Subcutaneous abdominal adipose tissue (tissue), 5 donors: ENCODE measurements at regions not wholly inside any gene's neighbourhood (a gene's known extent, or its start where the extent isn't known, plus 50 kb on each side); places are given as distances from the start of the nearest gene placed in this dataset.
"Not testable (repeated sequence)": the region's sequence is repeated elsewhere in the genome, so short reads cannot be mapped to it uniquely, and the experiment has no call there.

Source experiments
- H3K27ac ChIP-seq: one replicate; pipeline ENCODE4 v1.7.0; 2013; ENCODE audit warnings: low read depth, mild to moderate bottlenecking, inconsistent platforms, low read length, moderate library complexity
- H3K27me3 ChIP-seq, 5 donors: one replicate each; pipeline ENCODE4 v1.7.0; 2013; ENCODE audit warnings: low read length in 5 of 5, inconsistent platforms in 1 of 5; ENCODE audit not compliant: control insufficient read depth in 5 of 5, insufficient read depth in 4 of 5
- H3K36me3 ChIP-seq, 5 donors: one replicate each; pipeline ENCODE4 v1.7.0; 2013; ENCODE audit warnings: low read length in 5 of 5; ENCODE audit not compliant: control insufficient read depth in 5 of 5, insufficient read depth in 5 of 5
- H3K4me1 ChIP-seq, 5 donors: one replicate each; pipeline ENCODE4 v1.7.0; 2013; ENCODE audit warnings: low read length in 5 of 5, mild to moderate bottlenecking in 3 of 5, moderate library complexity in 1 of 5; ENCODE audit not compliant: control insufficient read depth in 5 of 5, insufficient read depth in 5 of 5
- H3K4me3 ChIP-seq, 5 donors: one replicate each; pipeline ENCODE4 v1.7.0; 2013; ENCODE audit warnings: low read length in 5 of 5, low read depth in 1 of 5
- H3K9ac ChIP-seq, 5 donors: one replicate each; pipeline ENCODE4 v1.7.0; 2013; ENCODE audit warnings: low read length in 5 of 5, mild to moderate bottlenecking in 4 of 5, moderate library complexity in 3 of 5
- H3K9me3 ChIP-seq, 5 donors: one replicate each; pipeline ENCODE4 v1.7.0; 2013; ENCODE audit warnings: low read length in 5 of 5; ENCODE audit not compliant: control insufficient read depth in 5 of 5
- donor health status: healthy.
- donor health status: healthy.
- donor health status: healthy.
- donor health status: healthy.
- donor health status: healthy.

DNA sequence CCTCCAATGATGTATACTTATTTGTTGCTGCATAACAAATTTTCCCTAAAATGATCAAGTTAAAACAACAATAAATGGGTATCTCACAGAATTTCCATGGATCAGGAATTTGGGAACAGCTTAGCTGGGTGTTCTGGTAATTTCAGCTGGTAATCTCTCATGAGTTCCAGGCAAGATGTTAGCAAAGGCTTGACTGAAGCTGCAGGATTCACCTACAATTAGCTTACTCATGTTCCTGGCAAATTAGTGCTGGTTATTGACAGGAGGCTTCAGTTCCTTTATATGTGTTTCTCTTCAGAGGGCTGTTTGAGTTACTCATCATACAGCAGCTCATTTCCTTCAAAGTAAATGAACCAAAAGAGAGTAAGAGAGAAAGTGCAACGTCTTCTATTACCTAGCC is 506.3 kb upstream of the IMPG1 start:
- H3K4me1 ChIP-seq, result no peaks in the 10 kb centered on the region
- H3K27ac ChIP-seq, result no peak overlapping the region

DNA sequence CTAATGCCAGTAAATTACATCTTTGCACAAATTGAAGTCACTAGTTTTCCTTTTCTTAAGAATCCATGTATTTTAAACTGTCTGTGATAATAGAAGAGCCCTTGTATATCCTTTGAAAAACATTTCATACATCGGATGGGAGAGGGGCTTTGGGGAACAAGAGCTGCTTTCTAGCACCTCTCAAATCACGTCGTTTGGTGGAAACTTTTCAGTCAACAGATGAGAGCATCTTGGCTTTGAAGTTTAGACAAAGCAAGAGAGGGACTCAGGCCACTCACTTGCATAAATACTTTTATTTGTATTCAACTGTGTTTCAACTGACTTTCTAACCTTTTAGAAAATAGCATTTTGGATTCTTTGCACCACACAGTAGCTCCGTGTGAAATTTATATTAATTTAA is 502.3 kb upstream of the IMPG1 start:
- H3K9me3 ChIP-seq, result no peaks in the 10 kb centered on the region
- H3K9ac ChIP-seq, result no peak overlapping the region
- H3K27ac ChIP-seq, result no peak overlapping the region
- H3K36me3 ChIP-seq, result no peaks in the 10 kb centered on the region
- H3K4me3 ChIP-seq, result no peak overlapping the region
- no peaks in the 10 kb centered on the region for H3K27me3 ChIP-seq
- no peaks in the 10 kb centered on the region for H3K4me1 ChIP-seq

More for the DNA sequence above, 506.3 kb upstream of the IMPG1 start:
- no peak overlapping the region for H3K4me3 ChIP-seq
- no peak overlapping the region for H3K9ac ChIP-seq
- H3K36me3 ChIP-seq, result no peaks in the 10 kb centered on the region
- no peaks in the 10 kb centered on the region for H3K9me3 ChIP-seq
- H3K27me3 ChIP-seq, result no peaks in the 10 kb centered on the region

DNA sequence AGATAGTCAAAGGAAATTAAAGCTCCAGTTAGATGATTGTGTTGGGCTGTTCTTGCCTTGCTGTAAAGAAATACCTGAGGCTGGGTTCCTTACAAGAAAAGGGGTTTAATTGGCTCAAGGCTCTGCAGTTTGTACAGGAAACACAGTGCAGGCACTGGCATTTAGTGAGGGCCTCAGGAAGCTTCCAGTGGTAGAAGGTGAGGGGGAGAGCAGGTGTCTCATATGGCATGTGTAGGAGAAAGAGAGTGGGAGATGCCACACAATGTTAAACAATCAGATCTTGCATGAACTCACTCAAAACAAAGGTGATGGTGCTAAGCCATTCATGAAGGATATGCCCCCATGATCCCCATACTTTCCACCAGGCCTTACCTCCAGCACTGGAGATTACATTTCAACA is 493.5 kb upstream of the IMPG1 start:
- no peaks in the 10 kb centered on the region for H3K36me3 ChIP-seq
- H3K4me3 ChIP-seq, result no peak overlapping the region
- peaks cover 2 to 8% (median 3%) of the 10 kb centered on the region in 5 donors for H3K9me3 ChIP-seq
- H3K27me3 ChIP-seq, result no peaks in the 10 kb centered on the region
- no peak overlapping the region for H3K27ac ChIP-seq
- H3K4me1 ChIP-seq, result no peaks in the 10 kb centered on the region
- no peak overlapping the region for H3K9ac ChIP-seq

DNA sequence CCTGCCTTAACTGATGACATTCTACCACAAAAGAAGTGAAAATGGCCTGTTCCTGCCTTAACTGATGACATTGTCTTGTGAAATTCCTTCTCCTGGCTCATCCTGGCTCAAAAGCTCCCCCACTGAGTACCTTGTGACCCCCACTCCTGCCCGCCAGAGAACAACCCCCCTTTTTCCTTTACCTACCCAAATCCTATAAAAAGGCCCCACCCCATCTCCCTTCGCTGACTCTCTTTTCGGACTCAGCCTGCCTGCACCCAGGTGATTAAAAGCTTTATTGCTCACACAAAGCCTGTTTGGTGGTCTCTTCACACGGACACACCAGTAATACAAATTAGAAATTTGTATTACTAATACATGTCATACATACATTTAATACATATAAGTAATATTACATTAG is 489.9 kb upstream of the IMPG1 start:
- not testable (repeated sequence) for H3K4me1 ChIP-seq

DNA sequence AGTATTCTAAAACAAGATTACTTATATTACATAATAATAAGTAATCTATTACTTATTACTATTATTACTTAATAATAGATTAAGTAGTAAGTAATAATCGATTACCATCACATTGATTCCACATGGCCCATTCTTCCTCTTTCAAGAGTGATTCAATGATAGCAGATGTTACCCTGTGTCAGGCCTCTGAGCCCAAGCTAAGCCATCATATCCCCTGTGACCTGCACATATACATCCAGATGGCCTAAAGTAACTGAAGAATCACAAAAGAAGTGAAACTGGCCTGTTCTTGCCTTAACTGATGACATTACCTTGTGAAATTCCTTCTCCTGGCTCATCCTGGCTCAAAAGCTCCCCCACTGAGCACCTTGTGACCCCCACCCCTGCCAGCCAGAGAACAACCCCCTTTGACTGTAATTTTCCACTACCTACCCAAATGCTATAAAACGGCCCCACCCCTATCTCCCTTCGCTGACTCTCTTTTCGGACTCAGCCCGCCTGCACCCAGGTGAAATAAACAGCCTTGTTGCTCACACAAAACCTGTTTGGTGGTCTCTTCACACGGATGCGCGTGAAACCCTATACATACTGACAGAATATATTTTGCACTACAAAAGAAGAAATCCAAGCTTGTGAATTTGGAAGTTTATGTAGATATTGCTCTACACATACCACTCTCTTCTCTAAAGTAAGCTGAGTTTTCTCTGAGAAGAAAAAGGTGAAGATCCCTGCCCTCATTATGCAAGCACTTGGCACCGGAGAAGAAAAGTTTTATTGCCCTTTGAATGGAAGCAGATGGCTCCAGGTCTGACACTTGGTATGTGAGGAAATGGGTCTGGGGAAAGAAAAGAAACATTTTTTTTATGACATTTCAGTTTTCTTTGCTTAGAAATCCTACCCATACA is 488.6 kb upstream of the IMPG1 start:
- not testable (repeated sequence) for H3K9me3 ChIP-seq, H3K4me3 ChIP-seq, H3K4me1 ChIP-seq, H3K27ac ChIP-seq, H3K9ac ChIP-seq, H3K36me3 ChIP-seq, H3K27me3 ChIP-seq

More for the DNA sequence above, 489.9 kb upstream of the IMPG1 start:
- H3K9ac ChIP-seq, H3K4me3 ChIP-seq, H3K27me3 ChIP-seq, H3K36me3 ChIP-seq, H3K9me3 ChIP-seq, H3K27ac ChIP-seq: not testable (repeated sequence)

DNA sequence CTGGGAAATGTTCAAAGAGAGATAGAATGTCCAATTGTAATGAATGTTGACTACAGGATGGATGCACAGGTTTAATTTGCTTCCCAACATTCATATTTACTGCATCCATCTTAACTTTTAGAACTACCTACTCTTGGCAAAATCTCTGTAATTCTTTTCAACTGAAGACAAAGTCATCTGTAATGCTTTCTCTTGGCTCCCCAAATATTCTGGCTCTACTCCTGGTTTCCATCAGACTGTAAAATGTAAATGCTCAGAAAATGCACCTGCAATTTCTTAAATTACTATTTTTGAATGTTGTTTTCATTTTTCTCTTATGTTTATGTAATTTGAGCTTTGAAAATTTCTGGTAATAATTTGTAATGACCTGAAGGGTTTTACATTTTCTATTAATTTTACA is 480.8 kb upstream of the IMPG1 start:
- Histone ChIP-seq H3K9me3 (no peaks in the 10 kb centered on the region), H3K36me3 (no peaks in the 10 kb centered on the region), H3K27me3 (no peaks in the 10 kb centered on the region), H3K4me1 (no peaks in the 10 kb centered on the region), H3K4me3 (no peak overlapping the region), H3K9ac (no peak overlapping the region), H3K27ac (no peak overlapping the region)

DNA sequence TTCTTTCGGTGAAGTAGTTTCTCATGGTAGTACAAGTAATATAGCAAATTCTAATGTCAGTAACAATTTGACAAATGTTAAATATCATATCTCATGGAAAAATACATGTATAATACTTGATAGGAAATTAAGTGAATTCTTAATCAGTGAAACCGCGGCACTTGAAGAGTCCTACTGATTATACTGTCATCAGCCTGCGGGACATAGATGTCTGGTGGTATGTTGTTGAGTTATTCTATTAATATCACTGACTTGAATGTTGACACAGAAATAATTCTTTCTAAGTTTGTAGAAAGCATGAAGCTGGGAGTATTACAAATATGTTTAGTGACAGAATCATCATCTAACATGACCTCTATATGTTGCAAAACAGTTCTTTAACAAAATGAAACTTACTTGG is 479.8 kb upstream of the IMPG1 start:
- no peak overlapping the region for H3K27ac ChIP-seq
- no peaks in the 10 kb centered on the region for H3K9me3 ChIP-seq
- H3K4me1 ChIP-seq, result no peaks in the 10 kb centered on the region
- H3K27me3 ChIP-seq, result no peaks in the 10 kb centered on the region
- no peaks in the 10 kb centered on the region for H3K36me3 ChIP-seq
- no peak overlapping the region for H3K9ac ChIP-seq
- no peak overlapping the region for H3K4me3 ChIP-seq

DNA sequence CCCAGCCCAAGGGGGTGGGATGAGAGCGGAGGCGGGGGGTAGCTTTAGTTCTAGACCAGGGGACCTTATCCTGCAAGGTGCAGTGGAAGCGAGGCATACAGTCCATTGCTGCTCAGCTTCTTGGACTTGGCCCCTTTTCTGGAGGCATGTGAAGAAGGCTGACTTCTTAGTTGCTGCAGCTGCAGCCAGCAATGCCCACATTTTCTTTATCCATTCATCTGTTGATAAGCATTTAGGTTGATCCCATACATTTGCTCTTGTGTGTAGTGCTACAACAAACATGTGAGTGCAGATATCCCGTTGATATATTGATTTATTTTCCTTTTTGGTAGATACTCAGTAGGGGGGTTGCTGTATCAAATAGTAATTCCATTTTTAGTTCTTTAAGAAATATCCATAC is 461.2 kb upstream of the IMPG1 start:
- H3K27ac ChIP-seq, result no peak overlapping the region
- H3K4me3 ChIP-seq, result no peak overlapping the region
- H3K9me3 ChIP-seq, result peaks cover 0 to 32% (median 7%) of the 10 kb centered on the region in 5 donors
- H3K36me3 ChIP-seq, result no peaks in the 10 kb centered on the region
- H3K27me3 ChIP-seq, result no peaks in the 10 kb centered on the region
- H3K4me1 ChIP-seq, result no peaks in the 10 kb centered on the region
- no peak overlapping the region for H3K9ac ChIP-seq

DNA sequence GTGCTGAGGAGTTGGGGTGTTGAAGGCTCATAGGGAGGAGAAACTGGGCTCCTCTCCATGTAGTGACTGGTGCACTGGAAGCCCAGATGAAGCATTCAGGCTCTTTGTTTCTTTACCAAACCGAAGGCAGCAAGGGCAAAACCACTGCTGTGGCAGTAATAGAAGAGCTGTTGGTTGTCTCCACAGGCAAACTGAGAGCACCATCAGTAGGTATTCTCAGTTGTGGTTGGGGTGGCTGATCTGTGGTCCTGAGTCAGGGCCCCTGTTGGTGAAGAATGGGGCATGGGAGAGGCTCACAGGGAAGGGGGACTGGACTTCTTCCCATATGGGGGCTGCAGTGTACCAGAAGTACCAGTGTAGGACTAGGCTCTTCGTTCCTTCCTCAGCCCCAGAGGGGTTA is 460.2 kb upstream of the IMPG1 start:
- Histone ChIP-seq H3K9me3 (peaks cover 0 to 31% (median 4%) of the 10 kb centered on the region in 5 donors), H3K9ac (no peak overlapping the region), H3K27me3 (no peaks in the 10 kb centered on the region), H3K4me1 (no peaks in the 10 kb centered on the region), H3K27ac (no peak overlapping the region), H3K4me3 (no peak overlapping the region), H3K36me3 (no peaks in the 10 kb centered on the region)

DNA sequence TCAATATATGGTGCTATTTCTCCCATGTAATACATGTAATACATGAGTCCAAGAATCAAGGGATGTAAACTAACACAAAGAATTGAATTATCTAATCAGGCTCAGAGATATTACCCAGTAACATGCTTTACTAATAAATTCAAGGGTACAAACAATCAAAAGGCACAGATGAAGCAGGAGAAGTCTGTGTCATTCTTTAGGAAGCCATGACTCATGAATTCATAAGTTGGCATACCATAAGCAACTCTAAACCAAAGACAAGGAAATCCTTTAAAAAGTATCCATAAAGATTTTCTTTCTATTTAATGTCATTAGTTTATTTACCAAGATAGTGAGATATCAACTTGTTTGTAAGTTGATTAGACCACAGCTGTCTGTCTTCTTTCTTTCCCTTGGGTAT is 446.0 kb upstream of the IMPG1 start:
- Histone ChIP-seq H3K36me3 (no peaks in the 10 kb centered on the region), H3K4me1 (no peaks in the 10 kb centered on the region), H3K27me3 (no peaks in the 10 kb centered on the region), H3K9me3 (peaks cover 0 to 3% (median 0%) of the 10 kb centered on the region in 5 donors), H3K4me3 (no peak overlapping the region), H3K9ac (no peak overlapping the region), H3K27ac (no peak overlapping the region)
